Gastroesophageal sphincter (tissue), 4 donors: ENCODE measurements at regions not wholly inside any gene's neighbourhood (a gene's known extent, or its start where the extent isn't known, plus 50 kb on each side); places are given as distances from the start of the nearest gene placed in this dataset.

Source experiments
- ATAC-seq: fragments of 150-250 bp; one replicate; pipeline ENCODE4 v1.9.1; 2016; ENCODE audit warnings: mild to moderate bottlenecking, moderate library complexity
- H3K27ac ChIP-seq, 4 donors: fragments of 200-600 bp; sonication (generic) in 3 of 4; 1 replicate in 3 of 4; 2 replicates in 1 of 4; pipeline ENCODE4 v1.5.1; 2016 to 2019
- H3K27me3 ChIP-seq: fragments of 200-600 bp; sonication (generic); one replicate; pipeline ENCODE4 v1.5.1; 2019
- H3K36me3 ChIP-seq, 2 donors: fragments of 200-600 bp; sonication (generic); one replicate each; pipeline ENCODE4 v1.5.1; 2019; ENCODE audit warnings: control low read depth in 1 of 2
- H3K4me1 ChIP-seq, 3 donors: fragments of 200-600 bp; sonication (generic); 1 replicate in 2 of 3; 2 replicates in 1 of 3; pipeline ENCODE4 v1.5.1; 2016 to 2019; ENCODE audit warnings: control low read depth in 2 of 3
- H3K4me3 ChIP-seq, 2 donors: fragments of 200-600 bp; sonication (generic); one replicate each; pipeline ENCODE4 v1.5.1; 2019; ENCODE audit warnings: mild to moderate bottlenecking in 1 of 2, moderate library complexity in 1 of 2
- H3K9me3 ChIP-seq, 3 donors: fragments of 200-600 bp; sonication (generic); one replicate each; pipeline ENCODE4 v1.5.1; 2017 to 2019; ENCODE audit warnings: control low read depth in 2 of 3
- CTCF ChIP-seq, 4 experiments: fragments of 200-600 bp in 2 of 4; fragments of 450-650 bp in 2 of 4; sonication (generic) in 1 of 4; IDR thresholded peaks; one replicate each; pipeline ENCODE4 v1.5.1; 2017 to 2019; ENCODE audit warnings: antibody characterized with exemption in 4 of 4, mild to moderate bottlenecking in 2 of 4, moderate library complexity in 2 of 4
- EP300 ChIP-seq: sonication (generic); formaldehyde crosslinking; IDR thresholded peaks from one replicate; pipeline ENCODE4 v1.6.1; 2017; ENCODE audit warnings: antibody characterized with exemption, mild to moderate bottlenecking
- POLR2A ChIP-seq, 2 donors: fragments of 450-650 bp; IDR thresholded peaks; one replicate each; pipeline ENCODE4 v1.6.1; 2017; ENCODE audit warnings: antibody characterized with exemption in 2 of 2, mild to moderate bottlenecking in 2 of 2, moderate library complexity in 1 of 2
- POLR2AphosphoS5 ChIP-seq: sonication (generic); formaldehyde crosslinking; IDR thresholded peaks from one replicate; pipeline ENCODE4 v1.6.1; 2017; ENCODE audit warnings: antibody characterized with exemption
- WGBS, 2 donors: methylation state at CpG; one replicate each; pipeline ENCODE4 v1.1.5; 2018; ENCODE audit warnings: low coverage in 1 of 2; 5-methylcytosine and 5-hydroxymethylcytosine counted together

- Histone ChIP-seq H3K4me3 (no peak overlapping the region), H3K27ac (peak overlapping the region in 1 of 4 donors; percentile 32), H3K4me1 (peaks cover 0 to 9% (median 0%) of the 10 kb centered on the region in 3 donors), H3K36me3 (no peaks in the 10 kb centered on the region), H3K9me3 (no peaks in the 10 kb centered on the region), H3K27me3 (no peaks in the 10 kb centered on the region)
- TF ChIP-seq POLR2AphosphoS5: no peak
- no peak for TF ChIP-seq POLR2A (IDR thresholded peaks at IDR 0.05)
- no peak for TF ChIP-seq EP300
- no peak for TF ChIP-seq CTCF (IDR thresholded peaks at IDR 0.05)
- peak; percentile 75 for ATAC-seq
- 55 to 57% methylated on average over 3 of the region's 4 CpGs for WGBS, 2 donors
Observed at GRCh38 chr10:23610626-23611307, 171.9 kb downstream of the OTUD1 start.

- WGBS, 2 donors: 70 to 77% methylated on average over 6 of the region's 6 CpGs
- no peak overlapping the region for H3K4me3 ChIP-seq
- H3K27ac ChIP-seq: peak overlapping the region in 1 of 4 donors; percentile 32
- no peaks in the 10 kb centered on the region for H3K9me3 ChIP-seq
- H3K27me3 ChIP-seq: no peaks in the 10 kb centered on the region
- peak; percentile 40 for ATAC-seq
- TF ChIP-seq CTCF (IDR thresholded peaks at IDR 0.05): no peak
- TF ChIP-seq POLR2AphosphoS5: no peak
- no peak for TF ChIP-seq POLR2A (IDR thresholded peaks at IDR 0.05)
- no peak for TF ChIP-seq EP300
- H3K4me1 ChIP-seq: peaks cover 0 to 9% (median 0%) of the 10 kb centered on the region in 3 donors
- no peaks in the 10 kb centered on the region for H3K36me3 ChIP-seq
Observed at GRCh38 chr10:23611308-23612029, 172.6 kb downstream of the OTUD1 start.

- Histone ChIP-seq H3K27me3 (no peaks in the 10 kb centered on the region), H3K27ac (no peak overlapping the region), H3K4me1 (peaks cover 0 to 9% (median 0%) of the 10 kb centered on the region in 3 donors), H3K9me3 (no peaks in the 10 kb centered on the region), H3K4me3 (no peak overlapping the region), H3K36me3 (no peaks in the 10 kb centered on the region)
- no peak for TF ChIP-seq POLR2A (IDR thresholded peaks at IDR 0.05)
- no peak for TF ChIP-seq EP300
- TF ChIP-seq CTCF (IDR thresholded peaks at IDR 0.05): no peak
- no peak for TF ChIP-seq POLR2AphosphoS5
- 88 to 94% methylated on average over 1 to 2 of the region's 2 CpGs for WGBS, 2 donors
- no peak for ATAC-seq
Observed at GRCh38 chr10:23613900-23614299, 175.0 kb downstream of the OTUD1 start.

- Histone ChIP-seq H3K9me3 (no peaks in the 10 kb centered on the region), H3K36me3 (no peaks in the 10 kb centered on the region), H3K27ac (no peak overlapping the region), H3K4me1 (peaks cover 0 to 9% (median 0%) of the 10 kb centered on the region in 3 donors), H3K27me3 (no peaks in the 10 kb centered on the region), H3K4me3 (no peak overlapping the region)
- TF ChIP-seq EP300 (no peak), POLR2A (IDR thresholded peaks at IDR 0.05) (no peak), CTCF (IDR thresholded peaks at IDR 0.05) (no peak), POLR2AphosphoS5 (no peak)
- WGBS, 2 donors: 83% methylated on average over 1 of the region's 1 CpG
- ATAC-seq: no peak
Observed at GRCh38 chr10:23614483-23614882, 175.6 kb downstream of the OTUD1 start.

- H3K27me3 ChIP-seq: no peaks in the 10 kb centered on the region
- ATAC-seq: no peak
- H3K4me3 ChIP-seq: no peak overlapping the region
- no peaks in the 10 kb centered on the region for H3K36me3 ChIP-seq
- no peak overlapping the region for H3K27ac ChIP-seq
- TF ChIP-seq CTCF (IDR thresholded peaks at IDR 0.05): no peak
- TF ChIP-seq POLR2A (IDR thresholded peaks at IDR 0.05): no peak
- TF ChIP-seq EP300: no peak
- TF ChIP-seq POLR2AphosphoS5: no peak
- no peaks in the 10 kb centered on the region for H3K4me1 ChIP-seq
- peaks cover 0 to 14% (median 0%) of the 10 kb centered on the region in 3 donors for H3K9me3 ChIP-seq
Observed at GRCh38 chr10:23630376-23630775, 191.5 kb downstream of the OTUD1 start.
